ENCODE measurements at regions not wholly inside any gene's neighbourhood (a gene's known extent, or its start where the extent isn't known, plus 50 kb on each side); places are given as distances from the start of the nearest gene placed in this dataset.
"Not testable (repeated sequence)": the region's sequence is repeated elsewhere in the genome, so short reads cannot be mapped to it uniquely, and the experiment has no call there.

DNA sequence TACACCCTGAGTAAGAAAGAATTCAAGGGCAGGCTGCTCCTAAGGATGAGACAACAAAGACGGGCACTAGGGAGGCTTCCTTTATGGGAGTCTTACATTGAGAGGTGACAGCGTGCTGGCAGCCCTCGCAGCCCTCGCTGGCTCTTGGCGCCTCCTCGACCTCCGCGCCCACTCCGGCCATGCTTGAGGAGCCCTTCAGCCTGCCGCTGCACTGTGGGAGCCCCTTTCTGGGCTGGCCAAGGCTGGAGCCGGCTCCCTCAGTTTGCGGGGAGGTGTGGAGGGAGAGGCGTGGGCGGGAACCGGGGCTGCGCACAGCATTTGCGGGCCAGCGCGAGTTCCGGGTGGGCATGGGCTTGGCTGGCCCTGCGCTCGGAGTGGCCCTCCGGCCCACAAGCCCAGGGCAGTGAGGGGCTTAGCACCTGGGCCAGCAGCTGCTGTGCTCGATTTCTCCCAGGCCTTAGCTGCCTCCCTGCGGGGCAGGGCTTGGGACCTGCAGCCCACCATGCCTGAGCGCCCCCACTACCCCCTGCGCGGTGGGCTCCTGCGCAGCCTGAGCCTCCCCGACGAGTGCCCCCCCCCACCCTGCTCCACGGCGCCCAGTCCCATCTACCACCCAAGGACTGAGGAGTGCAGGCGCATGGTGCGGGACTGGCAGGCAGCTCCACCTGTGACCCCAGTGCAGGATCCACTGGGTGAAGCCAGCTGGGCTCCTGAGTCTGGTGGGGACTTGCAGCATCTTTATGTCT, 75.3 kb downstream of the BARX1 start:
- TF ChIP-seq, protein P1, sequence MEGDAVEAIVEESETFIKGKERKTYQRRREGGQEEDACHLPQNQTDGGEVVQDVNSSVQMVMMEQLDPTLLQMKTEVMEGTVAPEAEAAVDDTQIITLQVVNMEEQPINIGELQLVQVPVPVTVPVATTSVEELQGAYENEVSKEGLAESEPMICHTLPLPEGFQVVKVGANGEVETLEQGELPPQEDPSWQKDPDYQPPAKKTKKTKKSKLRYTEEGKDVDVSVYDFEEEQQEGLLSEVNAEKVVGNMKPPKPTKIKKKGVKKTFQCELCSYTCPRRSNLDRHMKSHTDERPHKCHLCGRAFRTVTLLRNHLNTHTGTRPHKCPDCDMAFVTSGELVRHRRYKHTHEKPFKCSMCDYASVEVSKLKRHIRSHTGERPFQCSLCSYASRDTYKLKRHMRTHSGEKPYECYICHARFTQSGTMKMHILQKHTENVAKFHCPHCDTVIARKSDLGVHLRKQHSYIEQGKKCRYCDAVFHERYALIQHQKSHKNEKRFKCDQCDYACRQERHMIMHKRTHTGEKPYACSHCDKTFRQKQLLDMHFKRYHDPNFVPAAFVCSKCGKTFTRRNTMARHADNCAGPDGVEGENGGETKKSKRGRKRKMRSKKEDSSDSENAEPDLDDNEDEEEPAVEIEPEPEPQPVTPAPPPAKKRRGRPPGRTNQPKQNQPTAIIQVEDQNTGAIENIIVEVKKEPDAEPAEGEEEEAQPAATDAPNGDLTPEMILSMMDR (IDR thresholded peaks at IDR 0.05; ENCODE audit: borderline replicate concordance, extremely low read depth, low read length, poor library complexity, severe bottlenecking), result not testable (repeated sequence)
- not testable (repeated sequence) for TF ChIP-seq EZH2 (IDR thresholded peaks at IDR 0.05; ENCODE audit: borderline replicate concordance, low read depth, low read length, severe bottlenecking)

Measured in DND-41 (cell line).